HG03439 (cell line): ENCODE measurements at regions not wholly inside any gene's neighbourhood (a gene's known extent, or its start where the extent isn't known, plus 50 kb on each side); places are given as distances from the start of the nearest gene placed in this dataset.
"Not testable (repeated sequence)": the region's sequence is repeated elsewhere in the genome, so short reads cannot be mapped to it uniquely, and the experiment has no call there.

Experiments
- ATAC-seq: cut with Tn5 transposase; IDR thresholded peaks from one replicate; pipeline ENCODE4 v1.9.1; 2021; ENCODE audit warnings: mild to moderate bottlenecking, moderate library complexity; ENCODE audit not compliant: unreplicated experiment

DNA sequence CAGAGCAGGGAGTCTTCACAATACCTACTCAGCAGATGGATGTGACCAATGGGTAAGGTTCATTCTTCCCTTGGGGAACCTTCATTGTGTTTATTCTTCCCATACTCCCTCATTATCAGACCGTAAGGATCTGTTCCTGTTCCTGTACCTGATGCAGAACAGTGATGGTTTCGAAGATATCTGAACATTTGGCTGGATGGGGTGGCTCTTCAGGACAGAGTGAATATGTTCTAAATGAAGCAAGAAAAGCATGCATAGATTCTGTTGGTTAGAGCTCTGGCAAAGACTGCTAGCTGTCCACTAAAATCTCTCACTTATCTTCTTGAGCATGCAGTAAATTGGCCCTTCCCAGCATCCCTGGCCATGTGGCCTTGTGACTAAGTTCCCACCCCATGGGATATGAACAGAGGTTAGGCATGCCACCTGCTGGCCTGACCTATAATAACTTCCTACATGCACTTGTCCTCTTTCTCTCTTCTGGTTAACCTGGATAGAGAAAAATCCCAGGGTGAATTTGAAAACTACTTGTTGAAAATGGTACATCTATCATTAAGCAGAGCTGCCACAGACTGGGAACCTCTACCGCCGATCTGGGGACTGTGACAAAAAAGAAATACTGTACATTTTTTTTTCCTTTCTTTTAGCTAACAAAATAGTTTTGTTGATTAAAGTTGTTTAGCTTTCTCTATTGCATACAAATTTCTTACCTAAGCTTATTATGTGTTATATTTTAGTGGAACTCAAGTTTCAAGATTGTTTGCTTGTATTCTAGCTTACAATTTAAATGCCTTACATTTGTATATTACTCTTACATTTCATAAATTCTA lies 60.0 kb upstream of the BANK1 start:
- peak; percentile 94 for ATAC-seq

- no peak for ATAC-seq
Measured at GRCh38 chr4:101727238-101727637, 63.3 kb upstream of the BANK1 start.

DNA sequence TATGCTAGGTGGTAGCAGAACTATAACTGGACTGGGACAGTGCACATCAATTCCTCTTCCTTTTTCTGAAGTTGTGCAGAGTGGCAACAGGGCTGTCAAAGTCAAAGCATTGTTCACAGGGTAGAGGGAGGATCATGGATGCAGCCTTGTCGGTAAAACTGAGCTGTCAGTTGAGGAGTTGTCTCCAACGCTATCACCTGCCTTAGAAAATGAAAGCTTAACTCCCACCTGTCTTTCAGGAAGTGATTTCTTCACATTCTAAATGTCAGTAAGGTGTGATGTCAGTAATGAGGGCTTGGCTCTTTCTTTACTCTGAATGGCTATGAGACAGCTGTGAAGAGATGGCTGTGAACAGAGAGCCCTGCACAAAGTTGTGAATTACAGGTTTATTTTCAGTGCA lies 66.4 kb upstream of the BANK1 start:
- ATAC-seq = peak; percentile 75

GRCh38 chr4:101718810-101719209 lies 71.7 kb upstream of the BANK1 start:
- no peak for ATAC-seq

- ATAC-seq = no peak
Measured at GRCh38 chr4:101711590-101712260, 78.8 kb upstream of the BANK1 start.

DNA sequence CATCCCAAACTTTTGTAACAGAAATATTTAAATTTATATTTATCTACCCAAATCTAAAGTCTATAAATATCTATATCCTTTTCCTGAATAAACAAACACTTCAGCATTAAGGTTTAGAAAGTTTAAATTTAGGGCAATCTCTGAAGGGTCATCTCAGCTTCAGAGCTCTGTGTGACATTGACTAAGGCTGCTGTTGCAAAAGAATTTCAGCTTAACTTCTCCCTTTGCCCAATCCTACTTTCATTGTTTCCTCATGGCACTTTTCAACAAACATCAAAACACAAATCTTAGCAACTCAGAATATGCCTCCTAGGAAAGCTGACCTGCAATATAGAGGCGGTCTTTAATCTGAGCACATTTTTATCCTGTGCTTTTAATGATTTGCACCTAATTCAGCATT lies 79.7 kb upstream of the BANK1 start:
- no peak for ATAC-seq

DNA sequence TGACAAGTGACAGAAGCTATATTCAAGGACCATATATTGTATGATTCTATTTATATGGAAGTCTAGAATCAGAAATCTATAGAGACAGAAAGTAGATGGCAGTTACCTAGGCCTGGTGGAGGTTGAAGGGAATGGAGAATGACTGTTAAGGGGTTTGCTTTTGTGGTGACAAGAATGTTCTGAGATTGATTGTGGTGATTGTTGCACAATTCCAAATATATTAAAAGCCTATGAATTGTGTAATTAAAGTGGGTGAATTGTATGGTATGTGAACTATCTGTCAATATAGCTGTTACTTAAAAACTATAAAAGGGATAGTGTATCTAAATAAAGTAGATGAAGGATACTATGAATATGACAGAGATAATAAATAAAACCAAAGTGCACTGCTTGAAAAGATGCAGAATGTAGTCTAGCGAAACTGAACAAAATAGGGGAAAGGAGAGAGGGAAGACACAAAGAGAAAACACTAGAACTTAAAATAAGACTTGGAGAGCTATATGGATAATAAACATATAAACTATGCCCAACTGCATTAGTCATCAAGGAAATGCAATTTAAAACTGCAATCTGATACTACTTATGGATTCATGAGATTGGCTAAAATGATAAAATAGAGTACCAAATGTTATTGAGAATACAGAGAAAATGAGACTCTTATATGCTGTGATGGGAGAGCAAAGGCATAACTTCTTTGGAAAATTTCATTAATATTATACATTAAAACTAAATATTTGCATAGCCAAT lies 82.1 kb upstream of the BANK1 start:
- no peak for ATAC-seq

DNA sequence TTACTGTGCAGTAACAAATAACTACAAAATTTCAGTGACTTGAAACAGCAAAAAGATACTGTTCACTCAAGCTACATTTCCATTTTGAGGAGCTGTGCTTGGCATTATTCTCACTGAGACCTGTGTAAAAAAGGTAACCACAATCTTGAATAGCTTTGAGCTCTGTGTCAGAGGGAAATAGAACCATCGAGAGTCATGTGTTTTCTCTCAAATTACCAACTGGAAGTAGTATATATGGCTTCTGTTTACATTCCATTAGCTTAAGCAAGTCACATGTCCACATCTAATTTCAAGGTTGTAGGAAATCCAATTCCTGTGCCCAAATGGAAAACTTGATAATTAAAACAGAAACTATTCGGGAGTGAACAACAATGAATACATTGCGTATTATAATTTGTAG lies 82.9 kb upstream of the BANK1 start:
- ATAC-seq = no peak

DNA sequence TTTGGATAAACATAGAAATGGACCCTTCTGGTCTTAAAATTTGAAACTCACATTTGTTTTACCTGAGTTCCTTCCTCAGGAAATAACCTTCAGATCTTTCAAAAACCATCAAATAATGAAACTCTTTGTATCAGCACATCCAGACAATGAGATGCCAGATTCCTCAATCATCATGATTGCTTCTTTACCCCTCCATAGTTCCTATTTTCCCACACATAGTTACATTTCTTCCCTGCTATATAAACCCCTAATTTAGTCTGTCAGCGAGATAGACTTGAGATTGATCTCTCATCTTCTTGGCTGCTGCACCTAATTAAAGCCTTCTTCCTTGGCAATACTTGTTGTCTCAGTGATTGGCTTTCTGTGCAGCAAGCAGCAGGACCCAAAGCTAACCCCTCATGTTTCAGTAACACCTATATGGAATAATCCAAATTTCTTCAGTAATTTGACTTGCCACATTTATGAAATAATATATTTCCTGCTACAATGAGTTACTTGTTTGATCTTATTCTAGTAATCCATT lies 83.9 kb upstream of the BANK1 start:
- ATAC-seq = no peak

GRCh38 chr4:101701551-101701950 lies 89.0 kb upstream of the BANK1 start:
- ATAC-seq = no peak

GRCh38 chr4:101699441-101700124 lies 90.9 kb upstream of the BANK1 start:
- no peak for ATAC-seq

DNA sequence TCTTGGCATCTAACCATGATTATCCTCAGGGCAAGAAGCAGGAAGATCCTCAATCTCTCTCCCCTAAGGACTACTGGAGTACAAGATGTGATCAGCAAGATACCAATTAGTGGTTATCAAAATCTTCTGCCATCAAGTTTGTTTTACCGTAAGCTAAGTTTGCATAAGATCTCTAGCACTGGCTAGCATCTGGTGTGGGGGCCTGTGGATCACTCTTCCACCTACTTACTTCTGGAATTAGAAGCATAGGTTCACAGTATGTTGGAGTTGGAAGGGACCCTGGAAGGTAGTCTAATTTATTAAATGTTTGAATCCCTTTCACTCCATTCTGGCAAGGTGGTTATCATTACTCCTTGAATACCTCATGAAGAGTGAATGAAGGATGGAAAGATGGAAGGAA lies 93.3 kb upstream of the BANK1 start:
- no peak for ATAC-seq

- no peak for ATAC-seq
Measured at GRCh38 chr4:101696276-101697010, 94.1 kb upstream of the BANK1 start.

- ATAC-seq = no peak
Measured at GRCh38 chr4:101695176-101695575, 95.4 kb upstream of the BANK1 start.

GRCh38 chr4:101694403-101694802 lies 96.1 kb upstream of the BANK1 start:
- not testable (repeated sequence) for ATAC-seq

DNA sequence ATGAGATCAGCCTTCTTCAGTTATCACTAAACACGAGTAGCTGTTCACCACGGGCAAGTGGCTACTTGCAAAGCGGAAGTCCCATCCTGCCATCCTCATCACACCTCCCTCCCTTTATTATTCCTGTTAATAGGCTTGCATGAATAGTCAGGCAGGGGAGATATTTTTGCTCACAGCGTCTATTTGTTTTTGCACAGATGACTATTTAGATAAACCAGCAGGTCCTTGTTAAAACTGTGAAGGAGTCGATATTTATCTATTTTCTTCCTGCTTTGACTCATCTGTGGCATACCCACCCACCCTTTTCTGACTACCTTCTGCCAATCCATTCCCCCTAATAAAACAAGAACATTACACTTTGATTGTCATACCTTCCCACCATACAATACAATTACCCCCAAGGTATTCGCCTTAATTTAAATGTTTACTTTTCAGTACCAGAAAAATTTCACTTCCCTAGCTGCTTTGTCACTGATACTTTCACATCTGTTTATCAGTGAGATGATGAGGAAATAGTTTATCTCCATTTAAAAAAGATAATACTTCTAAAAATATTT lies 96.6 kb upstream of the BANK1 start:
- peak; percentile 65 for ATAC-seq

- no peak for ATAC-seq
Measured at GRCh38 chr4:101689220-101689619, 101.3 kb upstream of the BANK1 start.

DNA sequence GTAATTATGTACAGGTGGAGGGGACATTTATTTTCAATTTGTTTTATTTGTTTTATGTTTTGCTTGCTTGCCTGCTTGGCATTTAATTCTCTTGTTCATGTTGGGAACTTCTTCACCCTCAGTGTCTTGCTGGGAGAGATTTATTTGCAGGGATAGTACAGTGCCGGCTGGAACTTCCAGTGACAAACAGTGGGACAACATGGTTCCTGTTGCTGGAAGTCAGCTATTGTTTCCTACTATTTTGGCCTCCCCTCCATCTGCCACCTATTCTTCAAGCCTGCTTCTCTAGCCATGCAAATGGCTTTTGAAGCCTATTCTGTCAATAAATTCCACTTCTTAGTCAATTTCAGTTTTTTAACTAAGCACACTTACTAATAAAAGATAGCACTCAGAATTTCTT lies 105.4 kb upstream of the BANK1 start:
- no peak for ATAC-seq

- ATAC-seq = no peak
Measured at GRCh38 chr4:101682946-101683345, 107.6 kb upstream of the BANK1 start.

- ATAC-seq = no peak
Measured at GRCh38 chr4:101678180-101678579, 112.3 kb upstream of the BANK1 start.
